Activated CD4-positive, alpha-beta T cell treated with anti-CD3 and anti-CD28 coated beads, Interleukin-2, Interleukin-6, amounts not matched to agents 100 ng/mL and 50 ng/mL, durations not matched to agents 16 hours and 8 hours (primary cell): ENCODE measurements at regions not wholly inside any gene's neighbourhood (a gene's known extent, or its start where the extent isn't known, plus 50 kb on each side); places are given as distances from the start of the nearest gene placed in this dataset.
"Not testable (repeated sequence)": the region's sequence is repeated elsewhere in the genome, so short reads cannot be mapped to it uniquely, and the experiment has no call there.

ENCODE experiments used
- DNase-seq: peaks from one replicate; pipeline ENCODE4 v3.0.0-alpha.2; 2020

- DNase-seq, result no peak
Observed at GRCh38 chr2:179322289-179322688, 57.7 kb upstream of the SESTD1 start.

DNA sequence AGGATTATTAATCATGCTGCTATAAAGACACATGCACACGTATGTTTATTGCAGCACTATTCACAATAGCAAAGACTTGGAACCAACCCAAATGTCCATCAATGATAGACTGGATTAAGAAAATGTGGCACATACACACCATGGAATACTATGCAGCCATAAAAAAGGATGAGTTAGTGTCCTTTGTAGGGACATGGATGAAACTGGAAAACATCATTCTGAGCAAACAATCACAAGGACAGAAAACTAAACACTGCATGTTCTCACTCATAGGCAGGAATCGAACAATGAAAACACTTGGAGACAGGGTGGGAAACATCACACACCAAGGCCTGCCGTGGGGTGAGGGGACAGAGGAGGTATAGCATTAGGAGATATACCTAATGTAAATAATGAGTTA, 56.4 kb upstream of the SESTD1 start:
- not testable (repeated sequence) for DNase-seq

DNA sequence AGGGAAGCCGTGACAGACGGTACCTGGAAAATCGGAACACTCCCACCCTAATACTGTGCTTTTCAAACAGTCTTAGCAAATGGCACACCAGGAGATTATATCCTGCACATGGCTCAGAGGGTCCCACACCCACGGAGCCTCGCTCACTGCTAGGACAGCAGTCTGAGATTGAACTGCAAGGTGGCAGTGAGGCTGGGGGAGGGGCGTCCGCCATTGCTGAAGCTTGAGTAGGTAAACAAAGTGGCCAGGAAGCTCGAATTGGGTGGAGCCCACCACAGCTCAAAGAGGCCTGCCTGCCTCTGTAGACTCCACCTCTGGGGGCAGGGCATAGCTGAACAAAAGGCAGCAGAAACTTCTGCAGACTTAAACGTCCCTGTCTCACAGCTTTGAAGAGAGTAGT, 50.1 kb upstream of the SESTD1 start:
- DNase-seq, result not testable (repeated sequence)
